ENCODE measurements at regions not wholly inside any gene's neighbourhood (a gene's known extent, or its start where the extent isn't known, plus 50 kb on each side); places are given as distances from the start of the nearest gene placed in this dataset.

DNA sequence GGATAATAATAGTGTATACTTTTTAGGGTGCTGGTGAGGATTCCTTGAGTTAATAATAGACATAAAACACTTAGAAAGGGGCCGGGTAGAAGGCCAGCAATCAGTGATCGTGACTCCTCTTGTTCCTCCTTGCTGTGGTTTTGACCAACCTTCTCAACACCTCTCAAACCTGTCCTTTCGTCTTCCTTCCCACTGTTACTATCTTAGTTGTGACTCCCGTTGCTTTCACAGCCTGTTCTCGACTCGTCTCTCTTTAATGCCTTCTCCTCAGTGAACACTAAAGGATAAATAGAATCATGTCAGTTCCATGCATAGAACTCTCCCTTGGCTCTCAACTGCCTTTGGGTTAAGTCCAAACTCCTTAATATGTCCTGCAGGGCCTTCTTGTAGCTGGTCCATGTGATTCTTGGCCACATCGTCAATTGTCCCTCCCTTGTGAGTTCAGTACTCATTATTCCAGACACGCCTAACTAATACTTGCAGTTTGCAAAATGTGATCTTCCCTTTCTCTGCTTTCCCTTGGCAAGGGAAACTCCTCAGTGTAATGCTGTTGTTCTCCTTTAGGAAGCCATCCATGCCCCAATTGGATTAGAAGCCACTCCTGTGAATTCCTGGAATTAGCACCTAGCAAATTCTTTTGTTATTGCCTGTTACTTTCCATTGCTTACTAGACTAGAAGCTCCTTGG lies 164.9 kb downstream of the UTRN start:
- ATAC-seq (no peak; the same call in 2 of the 3 replicates), FAIRE-seq (no peak), DNase-seq (ENCODE audit: low spot score) (no peak)
- ChIA-PET POLR2A (no interaction called here), CTCF (ENCODE audit: low intra/inter-chr PET ratio, low total read pairs) (no interaction called here)
- Histone ChIP-seq H3K79me2 (ENCODE audit: insufficient read depth, low read length) (no peaks in the 10 kb centered on the region), H3K27ac (ENCODE audit: extremely low read length, insufficient read depth, low read length) (no peak overlapping the region), H3K9me3 (ENCODE audit: low read length) (no peaks in the 10 kb centered on the region), H4K20me1 (ENCODE audit: insufficient read depth, low read length) (no peaks in the 10 kb centered on the region), H3K36me3 (replicated peaks in 1 of 2; ENCODE audit: control insufficient read depth in 1 of 2, insufficient read depth in 2 of 2, low read length in 2 of 2) (peaks cover 36 to 57% of the 10 kb centered on the region in 2 experiments), H3K4me3 (replicated peaks in 1 of 3; ENCODE audit: insufficient read depth in 1 of 3, low read depth in 2 of 3, low read length in 3 of 3) (no peak overlapping the region), H3K27me3 (ENCODE audit: control insufficient read depth in 1 of 2, insufficient read depth in 2 of 2, low read length in 2 of 2) (no peaks in the 10 kb centered on the region), H3K4me1 (ENCODE audit: insufficient read depth, low read length) (no peaks in the 10 kb centered on the region), H3K9ac (ENCODE audit: insufficient read depth, low read depth, low read length) (no peak overlapping the region), H2AFZ (ENCODE audit: low read length) (no peak overlapping the region), H3K4me2 (ENCODE audit: low read depth, low read length) (no peak overlapping the region)
- BruUV-seq (replicated peaks), result no TSS peak
- WGBS (ENCODE audit: low lambda C conversion rate), result 98% methylated on average over 8 of the region's 8 CpGs
- in situ Hi-C loops (cut with HindIII; ENCODE audit: extremely low pct_ligation_motif_present, low pct_unique_long_range_greater_than_20kb), result no loop called here
- intact Hi-C loops (cut with micrococcal nuclease; ENCODE audit: unreplicated experiment), result no loop called here
- peak; percentile 91 for TF ChIP-seq RBM22 (optimal IDR thresholded peaks at IDR 0.05; ENCODE audit: low read length)
- TF ChIP-seq LBX2 (CRISPR knock-in tag; IDR thresholded peaks at IDR 0.05; ENCODE audit: borderline replicate concordance), result no peak
- TF ChIP-seq HNF1B (CRISPR knock-in tag; IDR thresholded peaks at IDR 0.05), result no peak
- TF ChIP-seq PCBP1 (IDR thresholded peaks at IDR 0.05; ENCODE audit: borderline replicate concordance, low read depth, low read length), result no peak

Data from HepG2 (cell line).